HG03159 (cell line): ENCODE measurements at regions not wholly inside any gene's neighbourhood (a gene's known extent, or its start where the extent isn't known, plus 50 kb on each side); places are given as distances from the start of the nearest gene placed in this dataset.

ENCODE experiments used
- ATAC-seq: cut with Tn5 transposase; IDR thresholded peaks from one replicate; pipeline ENCODE4 v1.9.1; 2021; ENCODE audit warnings: mild to moderate bottlenecking, moderate library complexity; ENCODE audit not compliant: unreplicated experiment

DNA sequence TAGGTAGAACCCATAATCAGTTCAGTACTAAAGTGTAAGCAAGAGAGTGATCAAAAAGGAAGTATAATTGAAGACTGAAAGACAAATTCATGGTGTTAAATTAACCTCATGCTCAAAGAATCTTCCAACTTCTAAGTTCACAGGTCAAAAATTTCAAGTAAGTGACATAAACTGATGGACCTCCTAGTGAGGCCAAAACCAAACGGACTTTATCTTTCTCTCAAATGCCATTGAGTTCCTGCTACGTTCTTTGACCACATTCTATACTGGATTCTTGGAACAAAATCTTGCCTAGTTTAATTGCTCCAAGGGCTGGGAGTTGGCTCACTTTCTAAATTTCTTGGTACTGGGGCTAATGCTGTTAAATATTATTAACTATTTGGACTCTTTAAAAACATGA, 794.9 kb downstream of the TLE4 start:
- no peak for ATAC-seq

- no peak for ATAC-seq
These were observed 788.4 kb downstream of the TLE4 start for GRCh38 chr9:80359941-80360881.

DNA sequence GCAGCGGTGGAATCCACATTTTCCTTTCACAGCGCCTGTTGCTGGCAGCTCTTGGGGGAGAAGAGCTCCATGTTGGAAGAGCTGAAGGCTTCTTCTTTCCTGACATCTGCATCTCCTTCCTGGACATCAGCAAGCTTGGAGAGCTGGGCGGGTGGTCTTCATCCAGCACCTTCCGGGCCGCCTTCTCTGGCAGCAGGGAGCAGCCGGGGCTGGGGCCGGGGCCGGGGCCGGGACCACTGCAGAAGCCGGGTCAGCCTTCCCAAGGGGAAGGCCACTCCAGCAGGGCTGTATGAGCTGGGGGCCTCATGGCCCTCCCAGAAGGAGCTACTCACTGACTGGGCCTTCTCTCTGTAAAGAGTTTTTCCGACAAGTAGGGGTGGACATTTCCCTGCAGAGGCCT, 787.5 kb downstream of the TLE4 start:
- no peak for ATAC-seq

- no peak for ATAC-seq
These were observed 781.2 kb downstream of the TLE4 start for GRCh38 chr9:80352967-80353366.

DNA sequence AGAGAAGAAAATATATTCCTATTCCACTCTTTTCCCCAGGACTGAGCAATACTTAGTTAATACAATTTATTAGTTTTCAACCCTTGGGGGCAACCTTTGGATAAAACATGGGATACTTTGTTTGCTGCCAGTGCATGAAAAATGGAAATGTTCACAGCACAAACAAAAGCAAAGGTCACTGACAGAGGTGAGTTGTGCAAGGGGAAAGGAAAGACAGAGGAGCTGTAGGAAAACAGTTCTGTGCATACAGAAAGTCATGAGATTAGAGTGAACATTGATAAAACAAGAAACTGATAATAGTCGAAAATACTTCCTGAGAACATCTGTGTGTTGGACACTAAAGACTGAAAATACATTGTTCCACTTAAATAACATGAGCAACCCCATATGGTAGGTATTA, 779.8 kb downstream of the TLE4 start:
- ATAC-seq: no peak

DNA sequence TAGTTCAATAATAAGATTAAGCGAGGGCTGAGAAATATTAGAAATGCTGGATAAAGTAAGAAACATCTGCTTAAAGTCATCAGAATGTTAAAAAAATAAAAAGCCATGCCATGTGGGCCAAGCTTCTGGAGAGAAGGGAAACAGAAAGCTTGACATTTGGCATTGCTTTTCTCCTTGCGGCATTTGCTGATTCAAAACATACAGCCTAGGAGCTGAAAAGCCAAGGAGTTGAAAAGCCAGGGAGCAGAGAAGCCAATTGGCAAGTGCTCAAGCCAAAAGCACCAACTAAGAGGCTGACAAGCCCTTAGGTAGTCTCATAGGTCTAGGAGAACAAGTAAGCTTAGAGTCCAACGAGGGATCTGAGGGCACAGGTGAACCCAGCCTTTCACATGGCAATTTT, 754.3 kb downstream of the TLE4 start:
- ATAC-seq: no peak

DNA sequence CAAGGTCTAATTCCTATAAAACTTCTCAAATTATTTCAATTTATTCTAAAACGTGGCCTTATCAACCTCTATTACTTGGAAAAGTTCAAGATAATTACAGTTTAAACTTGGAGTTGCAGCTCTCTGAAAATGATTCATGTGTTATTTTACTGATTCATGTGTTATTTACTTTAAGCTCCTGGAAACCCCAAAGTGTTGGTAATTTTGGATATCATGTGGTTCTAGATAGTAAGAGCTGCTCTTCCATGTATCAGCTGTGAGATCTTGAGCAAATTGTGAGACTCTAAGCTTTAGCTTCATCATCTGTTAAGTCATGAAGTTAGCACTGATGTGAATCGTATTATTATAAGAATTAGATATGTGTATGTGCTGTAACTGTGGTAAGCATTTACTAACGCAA, 749.2 kb downstream of the TLE4 start:
- no peak for ATAC-seq

DNA sequence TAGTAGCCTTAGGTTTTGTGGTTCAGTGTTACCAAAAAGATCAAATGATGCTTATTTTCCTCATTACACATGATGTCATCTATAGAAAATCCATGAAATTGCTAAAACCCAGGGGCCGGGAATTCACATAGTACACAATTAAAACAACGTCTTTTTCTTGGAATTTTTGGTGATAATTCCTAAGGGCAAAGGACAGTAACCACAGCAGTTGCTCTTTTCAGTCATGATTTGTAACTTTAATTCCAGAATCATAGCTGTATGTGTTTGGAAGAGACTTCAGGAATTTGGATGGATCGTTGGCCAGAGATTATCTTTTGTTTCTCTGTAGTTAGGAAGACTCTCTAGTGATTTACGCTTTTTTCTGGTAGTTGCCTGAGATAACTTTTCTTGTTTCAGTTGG, 748.7 kb downstream of the TLE4 start:
- ATAC-seq: no peak

DNA sequence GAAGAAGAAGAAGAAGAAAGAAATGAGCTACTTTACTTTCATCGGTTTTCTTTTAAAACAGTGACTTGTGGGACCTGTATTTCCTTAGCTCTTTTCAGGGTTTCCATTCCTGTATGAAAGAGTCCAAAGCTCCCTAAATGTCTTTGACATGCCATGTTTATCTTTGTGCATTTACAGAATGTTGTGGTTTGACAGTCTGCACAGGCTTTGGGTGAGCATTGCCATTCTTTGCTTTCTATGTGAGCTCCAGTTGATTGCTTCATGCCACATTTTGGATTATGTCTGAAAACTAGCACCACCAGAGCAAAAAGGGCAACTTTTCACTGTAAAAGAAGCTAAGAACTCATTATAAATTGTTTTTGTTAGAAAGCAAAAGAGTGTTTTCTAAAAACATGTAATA, 733.4 kb downstream of the TLE4 start:
- ATAC-seq: no peak

DNA sequence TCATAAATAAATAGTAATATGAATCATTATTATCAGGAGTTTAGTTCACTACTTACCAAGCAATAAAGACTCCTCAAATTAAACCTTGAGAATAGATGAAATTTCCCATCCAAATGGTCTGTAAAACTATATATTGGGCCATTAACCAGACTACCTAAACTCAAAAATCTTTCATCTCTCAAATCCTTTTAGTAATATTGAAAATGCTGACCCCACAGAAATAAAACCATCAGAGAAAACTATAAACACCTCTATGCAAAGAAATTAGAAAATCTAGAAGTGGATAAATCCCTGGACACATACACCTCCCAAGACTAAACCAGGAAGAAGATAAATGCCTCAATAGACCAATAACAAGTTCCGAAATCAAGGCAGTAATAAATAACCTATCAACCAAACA, 723.2 kb downstream of the TLE4 start:
- no peak for ATAC-seq

GRCh38 chr9:80294318-80294717, 722.6 kb downstream of the TLE4 start:
- ATAC-seq: no peak

- no peak for ATAC-seq
These were observed 720.5 kb downstream of the TLE4 start for GRCh38 chr9:80292231-80292630.

- ATAC-seq: no peak
These were observed 713.6 kb downstream of the TLE4 start for GRCh38 chr9:80285326-80285725.

GRCh38 chr9:80282766-80283165, 711.0 kb downstream of the TLE4 start:
- no peak for ATAC-seq

GRCh38 chr9:80259079-80259478, 687.3 kb downstream of the TLE4 start:
- ATAC-seq: no peak

GRCh38 chr9:80251778-80252177, 680.0 kb downstream of the TLE4 start:
- no peak for ATAC-seq

DNA sequence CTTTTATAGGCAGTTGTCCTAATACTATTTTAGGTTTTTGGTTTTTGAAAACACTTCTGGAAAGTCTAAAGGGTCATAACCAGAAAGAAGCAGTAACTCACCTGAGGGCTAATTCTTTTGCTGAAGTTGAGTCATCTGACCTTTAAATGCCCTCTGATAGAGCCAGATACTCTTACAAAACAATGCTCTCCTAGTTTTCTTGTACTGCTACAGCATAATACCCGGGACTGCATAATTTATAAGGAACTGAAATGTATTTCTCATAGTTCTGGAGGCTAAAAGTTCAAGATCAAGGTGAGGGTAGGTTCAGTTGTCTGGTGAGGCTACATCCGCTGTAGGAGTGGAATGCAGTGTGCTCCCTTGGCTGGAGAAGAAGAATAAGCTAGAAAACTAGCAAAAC, 670.3 kb downstream of the TLE4 start:
- ATAC-seq: no peak

- ATAC-seq: no peak
These were observed 664.0 kb downstream of the TLE4 start for GRCh38 chr9:80235752-80236151.

- ATAC-seq: no peak
These were observed 662.1 kb downstream of the TLE4 start for GRCh38 chr9:80233906-80234305.

DNA sequence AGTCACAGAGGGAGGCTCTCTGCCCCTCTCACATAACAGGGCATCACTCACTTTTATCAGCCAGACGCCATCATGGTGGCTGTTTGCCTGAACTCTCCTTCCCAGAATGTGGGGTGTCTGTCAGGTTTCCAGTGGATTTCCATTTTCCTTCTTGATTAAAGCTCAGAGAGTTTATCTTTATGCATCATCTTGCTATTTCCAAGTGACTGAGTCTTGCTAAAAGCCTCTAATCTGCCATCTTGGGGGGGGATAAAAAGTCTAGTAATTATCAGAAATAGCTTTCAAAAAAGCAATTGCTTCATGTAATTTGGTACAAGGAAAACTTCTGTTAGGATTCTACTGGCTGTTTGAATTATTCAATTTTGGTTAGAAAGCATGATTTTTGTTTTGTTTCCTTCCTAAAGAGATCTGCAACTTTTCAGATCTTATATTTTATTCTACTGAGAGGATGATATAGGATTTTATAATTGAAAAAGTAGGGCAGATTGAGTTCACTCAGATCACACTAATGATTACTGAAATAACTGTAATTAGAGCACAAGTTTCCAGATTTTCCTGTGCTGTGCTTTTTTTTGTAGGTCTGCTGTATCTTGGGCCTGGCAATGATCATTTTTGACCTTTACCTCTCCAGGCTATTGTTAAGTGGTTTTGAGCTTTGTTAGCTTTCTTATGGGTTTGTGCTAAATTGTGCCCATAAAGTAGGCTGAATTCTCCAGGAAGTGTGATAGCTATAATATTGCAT, 661.5 kb downstream of the TLE4 start:
- no peak for ATAC-seq

GRCh38 chr9:80231318-80232236, 659.8 kb downstream of the TLE4 start:
- no peak for ATAC-seq
